ENCODE measurements at regions not wholly inside any gene's neighbourhood (a gene's known extent, or its start where the extent isn't known, plus 50 kb on each side); places are given as distances from the start of the nearest gene placed in this dataset.

GRCh38 chr18:2316082-2316750, 255.1 kb downstream of the METTL4 start:
- no peak overlapping the region for H3K27ac ChIP-seq (ENCODE audit: low read depth, low read length)
- H2AFZ ChIP-seq (ENCODE audit: low read length) = no peak overlapping the region
- no peak for DNase-seq (ENCODE audit: insufficient read length, low spot score, missing footprints)
- no peak for TF ChIP-seq CTCF (IDR thresholded peaks at IDR 0.05; ENCODE audit: extremely low read depth, low read depth, low read length)
- H4K20me1 ChIP-seq (ENCODE audit: insufficient read depth, low read length) = no peaks in the 10 kb centered on the region
- H3K79me2 ChIP-seq (ENCODE audit: insufficient read depth, low read length) = no peaks in the 10 kb centered on the region
- H3K4me2 ChIP-seq (ENCODE audit: insufficient read depth, low read length) = no peak overlapping the region
- no peaks in the 10 kb centered on the region for H3K27me3 ChIP-seq (ENCODE audit: insufficient read depth, low read length)
- no peaks in the 10 kb centered on the region for H3K36me3 ChIP-seq (ENCODE audit: insufficient read depth, low read length)
- H3K4me1 ChIP-seq (ENCODE audit: insufficient read depth, low read length) = no peaks in the 10 kb centered on the region
- no peaks in the 10 kb centered on the region for H3K9me3 ChIP-seq (ENCODE audit: low read depth, low read length)
- no peak overlapping the region for H3K4me3 ChIP-seq (ENCODE audit: insufficient read depth, low read length)

GRCh38 chr18:2316751-2317696, 254.3 kb downstream of the METTL4 start:
- no peak overlapping the region for H3K4me3 ChIP-seq (ENCODE audit: insufficient read depth, low read length)
- no peak for DNase-seq (ENCODE audit: insufficient read length, low spot score, missing footprints)
- H3K27me3 ChIP-seq (ENCODE audit: insufficient read depth, low read length) = no peaks in the 10 kb centered on the region
- no peaks in the 10 kb centered on the region for H3K36me3 ChIP-seq (ENCODE audit: insufficient read depth, low read length)
- no peak overlapping the region for H3K4me2 ChIP-seq (ENCODE audit: insufficient read depth, low read length)
- no peaks in the 10 kb centered on the region for H3K4me1 ChIP-seq (ENCODE audit: insufficient read depth, low read length)
- no peak overlapping the region for H2AFZ ChIP-seq (ENCODE audit: low read length)
- H3K79me2 ChIP-seq (ENCODE audit: insufficient read depth, low read length) = no peaks in the 10 kb centered on the region
- TF ChIP-seq CTCF (IDR thresholded peaks at IDR 0.05; ENCODE audit: extremely low read depth, low read depth, low read length) = no peak
- H4K20me1 ChIP-seq (ENCODE audit: insufficient read depth, low read length) = no peaks in the 10 kb centered on the region
- H3K27ac ChIP-seq (ENCODE audit: low read depth, low read length) = no peak overlapping the region
- no peaks in the 10 kb centered on the region for H3K9me3 ChIP-seq (ENCODE audit: low read depth, low read length)

GRCh38 chr18:2324459-2324858, 246.8 kb downstream of the METTL4 start:
- Histone ChIP-seq H3K79me2 (ENCODE audit: insufficient read depth, low read length) (no peaks in the 10 kb centered on the region), H3K4me3 (ENCODE audit: insufficient read depth, low read length) (no peak overlapping the region), H3K4me2 (ENCODE audit: insufficient read depth, low read length) (no peak overlapping the region), H3K27me3 (ENCODE audit: insufficient read depth, low read length) (no peaks in the 10 kb centered on the region), H3K27ac (ENCODE audit: low read depth, low read length) (no peak overlapping the region), H3K4me1 (ENCODE audit: insufficient read depth, low read length) (no peaks in the 10 kb centered on the region), H3K9me3 (ENCODE audit: low read depth, low read length) (no peaks in the 10 kb centered on the region), H3K36me3 (ENCODE audit: insufficient read depth, low read length) (no peaks in the 10 kb centered on the region), H4K20me1 (ENCODE audit: insufficient read depth, low read length) (no peaks in the 10 kb centered on the region), H2AFZ (ENCODE audit: low read length) (no peak overlapping the region)
- no peak for TF ChIP-seq CTCF (IDR thresholded peaks at IDR 0.05; ENCODE audit: extremely low read depth, low read depth, low read length)
- no peak for DNase-seq (ENCODE audit: insufficient read length, low spot score, missing footprints)

GRCh38 chr18:2325308-2325849, 245.9 kb downstream of the METTL4 start:
- Histone ChIP-seq H3K4me2 (ENCODE audit: insufficient read depth, low read length) (no peak overlapping the region), H2AFZ (ENCODE audit: low read length) (no peak overlapping the region), H3K4me3 (ENCODE audit: insufficient read depth, low read length) (no peak overlapping the region), H3K9me3 (ENCODE audit: low read depth, low read length) (no peaks in the 10 kb centered on the region), H4K20me1 (ENCODE audit: insufficient read depth, low read length) (no peaks in the 10 kb centered on the region), H3K27me3 (ENCODE audit: insufficient read depth, low read length) (peaks cover 2% of the 10 kb centered on the region), H3K36me3 (ENCODE audit: insufficient read depth, low read length) (no peaks in the 10 kb centered on the region), H3K79me2 (ENCODE audit: insufficient read depth, low read length) (no peaks in the 10 kb centered on the region), H3K27ac (ENCODE audit: low read depth, low read length) (no peak overlapping the region), H3K4me1 (ENCODE audit: insufficient read depth, low read length) (no peaks in the 10 kb centered on the region)
- no peak for DNase-seq (ENCODE audit: insufficient read length, low spot score, missing footprints)
- no peak for TF ChIP-seq CTCF (IDR thresholded peaks at IDR 0.05; ENCODE audit: extremely low read depth, low read depth, low read length)

All from osteoblast (primary cell).